ENCODE measurements at regions not wholly inside any gene's neighbourhood (a gene's known extent, or its start where the extent isn't known, plus 50 kb on each side); places are given as distances from the start of the nearest gene placed in this dataset.

GRCh38 chr4:12595986-12596385 is 888.2 kb downstream of the RAB28 start:
- DNase-seq (ENCODE audit: low read depth), result no peak
- no peak for TF ChIP-seq CTCF (conservative IDR thresholded peaks at IDR 0.05; ENCODE audit: low read depth, low read length)

GRCh38 chr4:12595489-12595888 is 888.7 kb downstream of the RAB28 start:
- no peak for TF ChIP-seq CTCF (conservative IDR thresholded peaks at IDR 0.05; ENCODE audit: low read depth, low read length)
- no peak for DNase-seq (ENCODE audit: low read depth)
- H3K4me3 ChIP-seq (ENCODE audit: low read length), result no peak overlapping the region

More at GRCh38 chr4:12595986-12596385, 888.2 kb downstream of the RAB28 start:
- no peak overlapping the region for H3K4me3 ChIP-seq (ENCODE audit: low read length)

GRCh38 chr4:12588582-12588981 is 895.6 kb downstream of the RAB28 start:
- no peak for DNase-seq (ENCODE audit: low read depth)
- no peak overlapping the region for H3K4me3 ChIP-seq (ENCODE audit: low read length)
- no peak for TF ChIP-seq CTCF (conservative IDR thresholded peaks at IDR 0.05; ENCODE audit: low read depth, low read length)

- TF ChIP-seq CTCF (conservative IDR thresholded peaks at IDR 0.05; ENCODE audit: low read depth, low read length), result no peak
- no peak for DNase-seq (ENCODE audit: low read depth)
- H3K4me3 ChIP-seq (ENCODE audit: low read length), result no peak overlapping the region
These were observed 897.7 kb downstream of the RAB28 start for GRCh38 chr4:12586242-12587006.

- H3K4me3 ChIP-seq (ENCODE audit: low read length), result no peak overlapping the region
- no peak for DNase-seq (ENCODE audit: low read depth)
- no peak for TF ChIP-seq CTCF (conservative IDR thresholded peaks at IDR 0.05; ENCODE audit: low read depth, low read length)
These were observed 899.8 kb downstream of the RAB28 start for GRCh38 chr4:12584116-12584875.

- DNase-seq (ENCODE audit: low read depth), result no peak
- H3K4me3 ChIP-seq (ENCODE audit: low read length), result no peak overlapping the region
- no peak for TF ChIP-seq CTCF (conservative IDR thresholded peaks at IDR 0.05; ENCODE audit: low read depth, low read length)
These were observed 900.9 kb downstream of the RAB28 start for GRCh38 chr4:12583275-12583674.

Data from retinal pigment epithelial cell (primary cell).